Activated CD8-positive, alpha-beta T cell treated with anti-CD3 and anti-CD28 coated beads for 36 hours (primary cell): ENCODE measurements at regions not wholly inside any gene's neighbourhood (a gene's known extent, or its start where the extent isn't known, plus 50 kb on each side); places are given as distances from the start of the nearest gene placed in this dataset.

Source experiments
- ATAC-seq: fragments of 200-7000 bp; cut with Tn5 transposase; one replicate; pipeline ENCODE4 v1.10.0; 2021; ENCODE audit warnings: mild to moderate bottlenecking, moderate library complexity
- CTCF ChIA-PET: fragments of 350-600 bp; sonication (Branson Sonifier 250); formaldehyde crosslinking; loops from one replicate; lab custom pipeline; 2021; ENCODE audit warnings: antibody characterized with exemption; lab: Charles Lee
- POLR2A ChIA-PET: fragments of 350-600 bp; sonication (Branson Sonifier 250); formaldehyde crosslinking; loops from one replicate; lab custom pipeline; 2021; ENCODE audit warnings: antibody characterized with exemption; lab: Charles Lee
- DNase-seq: peaks from one replicate; pipeline ENCODE4 v3.0.0-alpha.2; 2020
- H3K27ac Mint-ChIP-seq: one replicate; pipeline ENCODE4 v1.8.0; 2021; ENCODE audit warnings: mild to moderate bottlenecking, mixed read lengths
- H3K27me3 Mint-ChIP-seq: one replicate; pipeline ENCODE4 v1.8.0; 2021; ENCODE audit warnings: mixed read lengths
- H3K36me3 Mint-ChIP-seq: one replicate; pipeline ENCODE4 v1.8.0; 2021; ENCODE audit warnings: low read depth, mixed read lengths
- H3K4me1 Mint-ChIP-seq: one replicate; pipeline ENCODE4 v1.8.0; 2021; ENCODE audit warnings: low read depth, mixed read lengths
- H3K4me3 Mint-ChIP-seq: one replicate; pipeline ENCODE4 v1.8.0; 2021; ENCODE audit warnings: mild to moderate bottlenecking, moderate library complexity, mixed read lengths
- H3K9me3 Mint-ChIP-seq: one replicate; pipeline ENCODE4 v1.8.0; 2021; ENCODE audit warnings: mixed read lengths
- CTCF ChIP-seq: fragments of 200-600 bp; IDR thresholded peaks from one replicate; pipeline ENCODE4 v1.8.0; 2022; ENCODE audit warnings: antibody characterized with exemption, mild to moderate bottlenecking
- intact Hi-C: fragments of 100-400 bp; cut with micrococcal nuclease; formaldehyde crosslinking; loops from one replicate; pipeline ENCODE4 v1.10.0; 2022

GRCh38 chr3:74529145-74529544 is 85.3 kb downstream of the CNTN3 start:
- CTCF ChIA-PET = no interaction called here

DNA sequence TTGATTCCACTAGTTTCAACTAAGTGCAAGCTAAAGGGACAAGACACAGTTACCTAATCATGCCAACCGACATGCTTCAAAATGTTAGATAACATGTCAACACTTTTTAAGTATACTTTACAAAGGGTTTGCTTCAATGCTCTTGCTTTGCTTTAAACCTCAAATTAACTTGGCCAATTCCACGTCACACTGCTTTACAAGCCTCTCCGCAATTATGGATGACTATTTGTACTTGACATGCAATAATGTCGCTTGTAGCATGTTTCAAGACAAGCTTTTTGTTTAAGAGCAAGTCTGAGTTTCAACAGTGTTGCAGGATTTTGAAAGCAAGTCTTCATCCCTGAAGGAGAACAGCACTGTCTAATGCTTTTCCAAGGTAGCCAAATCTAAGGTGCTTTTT is 86.9 kb downstream of the CNTN3 start:
- DNase-seq (no peak), ATAC-seq (no peak)
- Mint-ChIP-seq H3K9me3 (peaks cover 3% of the 10 kb centered on the region), H3K27ac (no peak overlapping the region), H3K27me3 (no peaks in the 10 kb centered on the region), H3K36me3 (no peaks in the 10 kb centered on the region), H3K4me3 (no peak overlapping the region), H3K4me1 (no peaks in the 10 kb centered on the region)
- no peak for TF ChIP-seq CTCF
- intact Hi-C loops = no loop called here
- CTCF ChIA-PET = no interaction called here
- POLR2A ChIA-PET = no interaction called here

More at GRCh38 chr3:74529145-74529544, 85.3 kb downstream of the CNTN3 start:
- no peaks in the 10 kb centered on the region for H3K27me3 Mint-ChIP-seq
- POLR2A ChIA-PET = no interaction called here
- no peak overlapping the region for H3K27ac Mint-ChIP-seq
- intact Hi-C loops = no loop called here
- no peaks in the 10 kb centered on the region for H3K36me3 Mint-ChIP-seq
- H3K4me3 Mint-ChIP-seq = no peak overlapping the region
- ATAC-seq = no peak
- peaks cover 3% of the 10 kb centered on the region for H3K9me3 Mint-ChIP-seq
- DNase-seq = no peak
- no peak for TF ChIP-seq CTCF
- H3K4me1 Mint-ChIP-seq = no peaks in the 10 kb centered on the region

GRCh38 chr3:74523811-74524210 is 90.6 kb downstream of the CNTN3 start:
- DNase-seq = no peak
- CTCF ChIA-PET = no interaction called here
- no peaks in the 10 kb centered on the region for H3K36me3 Mint-ChIP-seq
- no peak overlapping the region for H3K4me3 Mint-ChIP-seq
- no peak overlapping the region for H3K27ac Mint-ChIP-seq
- POLR2A ChIA-PET = no interaction called here
- no peaks in the 10 kb centered on the region for H3K27me3 Mint-ChIP-seq
- no peaks in the 10 kb centered on the region for H3K4me1 Mint-ChIP-seq
- no peak for TF ChIP-seq CTCF
- intact Hi-C loops = no loop called here
- peaks cover 4% of the 10 kb centered on the region for H3K9me3 Mint-ChIP-seq
- no peak for ATAC-seq

DNA sequence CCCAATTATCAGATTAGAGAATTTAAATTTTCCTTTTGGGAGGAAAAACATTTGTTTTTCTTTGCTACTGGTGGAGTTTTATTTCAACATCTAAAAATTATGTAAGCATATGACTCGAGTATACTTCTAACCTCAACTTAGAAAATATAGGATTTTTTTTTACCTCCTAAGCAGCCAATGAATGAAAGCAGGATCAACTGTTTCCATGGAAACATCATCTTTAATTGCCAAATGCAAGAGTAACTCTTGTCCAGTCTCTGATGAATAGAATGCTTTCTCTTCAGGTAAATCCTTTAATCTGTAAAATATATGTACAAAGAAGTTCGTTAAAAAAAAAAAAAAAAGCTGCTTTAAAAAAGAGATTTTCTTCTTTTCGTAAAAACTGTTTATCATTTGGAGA is 93.6 kb downstream of the CNTN3 start:
- H3K4me1 Mint-ChIP-seq = no peaks in the 10 kb centered on the region
- no peaks in the 10 kb centered on the region for H3K27me3 Mint-ChIP-seq
- no peak for ATAC-seq
- TF ChIP-seq CTCF = no peak
- no peak overlapping the region for H3K27ac Mint-ChIP-seq
- peaks cover 4% of the 10 kb centered on the region for H3K9me3 Mint-ChIP-seq
- ChIA-PET CTCF (no interaction called here), POLR2A (no interaction called here)
- no peak overlapping the region for H3K4me3 Mint-ChIP-seq
- intact Hi-C loops = no loop called here
- no peak for DNase-seq
- H3K36me3 Mint-ChIP-seq = no peaks in the 10 kb centered on the region

- POLR2A ChIA-PET = no interaction called here
- no peak overlapping the region for H3K27ac Mint-ChIP-seq
- peaks cover 2% of the 10 kb centered on the region for H3K9me3 Mint-ChIP-seq
- DNase-seq = no peak
- CTCF ChIA-PET = no interaction called here
- no peak for ATAC-seq
- no peak overlapping the region for H3K4me3 Mint-ChIP-seq
- intact Hi-C loops = no loop called here
- H3K27me3 Mint-ChIP-seq = no peaks in the 10 kb centered on the region
- no peak for TF ChIP-seq CTCF
- H3K36me3 Mint-ChIP-seq = no peaks in the 10 kb centered on the region
- no peaks in the 10 kb centered on the region for H3K4me1 Mint-ChIP-seq
Observed at GRCh38 chr3:74518610-74519009, 95.8 kb downstream of the CNTN3 start.
